IMR-90 (cell line): ENCODE measurements at regions not wholly inside any gene's neighbourhood (a gene's known extent, or its start where the extent isn't known, plus 50 kb on each side); places are given as distances from the start of the nearest gene placed in this dataset.

Experiments
- ATAC-seq: fragments of 200-7000 bp; cut with Tn5 transposase; 2 replicates; pipeline ENCODE4 v1.9.1; 2020; ENCODE audit warnings: low read depth, mild to moderate bottlenecking, moderate library complexity
- BruUV-seq: library from RNA; stranded (reverse); fragments of 400-500 nt; replicated peaks from 2 replicates; lab custom pipeline; 2021; lab: Mats Ljungman, UMichigan
- CTCF ChIA-PET: fragments of 300-600 bp; formaldehyde crosslinking; extraction: SDS; loops from one replicate; lab custom pipeline; 2021; ENCODE audit warnings: antibody characterized with exemption; lab: Yijun Ruan, JAX
- POLR2A ChIA-PET: fragments of 300-600 bp; sonication (Branson Sonifier 250); formaldehyde crosslinking; loops from one replicate; lab custom pipeline; 2022; ENCODE audit warnings: antibody characterized with exemption; ENCODE audit not compliant: unreplicated experiment; lab: Charles Lee
- DNase-seq: peaks from one replicate; pipeline ENCODE4 v3.0.0; 2013
- H2AFZ ChIP-seq: replicated peaks from 2 replicates; pipeline ENCODE3; 2013; ENCODE audit warnings: low read length, mild to moderate bottlenecking; ENCODE audit not compliant: poor library complexity
- H2AK5ac ChIP-seq: 2 replicates; pipeline ENCODE4 v1.6.1; 2013; ENCODE audit warnings: low read depth, low read length, inconsistent platforms
- H2AK9ac ChIP-seq: replicated peaks from 2 replicates; pipeline ENCODE3; 2013; ENCODE audit warnings: mild to moderate bottlenecking, low read depth, low read length, moderate library complexity; ENCODE audit not compliant: poor library complexity
- H2BK120ac ChIP-seq: 2 replicates; pipeline ENCODE4 v1.6.1; 2013; ENCODE audit warnings: low read depth, low read length, inconsistent platforms
- H2BK15ac ChIP-seq: 3 replicates; pipeline ENCODE4 v1.6.1; 2013; ENCODE audit warnings: low read depth, low read length, inconsistent platforms
- H2BK20ac ChIP-seq: 2 replicates; pipeline ENCODE4 v1.6.1; 2013; ENCODE audit warnings: low read depth, mild to moderate bottlenecking, inconsistent platforms, low read length, moderate library complexity
- H2BK5ac ChIP-seq: 2 replicates; pipeline ENCODE4 v1.6.1; 2013; ENCODE audit warnings: mild to moderate bottlenecking, low read depth, low read length, inconsistent platforms; ENCODE audit not compliant: poor library complexity, severe bottlenecking
- H3K14ac ChIP-seq: replicated peaks from 2 replicates; pipeline ENCODE4 v1.6.1; 2013; ENCODE audit warnings: low read depth, low read length, inconsistent platforms
- H3K18ac ChIP-seq: 2 replicates; pipeline ENCODE4 v1.6.1; 2013; ENCODE audit warnings: low read depth, low read length, control low read depth
- H3K23ac ChIP-seq: 2 replicates; pipeline ENCODE4 v1.6.1; 2013; ENCODE audit warnings: low read depth, low read length, inconsistent platforms
- H3K27ac ChIP-seq: 2 replicates; pipeline ENCODE4 v1.5.1; 2013; ENCODE audit warnings: mild to moderate bottlenecking, control low read depth, low read length; ENCODE audit not compliant: insufficient read depth
- H3K27me3 ChIP-seq: 2 replicates; pipeline ENCODE4 v1.6.1; 2013; ENCODE audit warnings: low read length; ENCODE audit not compliant: control insufficient read depth, insufficient read depth
- H3K36me3 ChIP-seq: 2 replicates; pipeline ENCODE4 v1.6.1; 2013; ENCODE audit warnings: low read length, mixed read lengths; ENCODE audit not compliant: control insufficient read depth, insufficient read depth
- H3K4ac ChIP-seq: 2 replicates; pipeline ENCODE4 v1.6.1; 2013; ENCODE audit warnings: low read depth, low read length, inconsistent platforms
- H3K4me1 ChIP-seq: 2 replicates; pipeline ENCODE4 v1.6.1; 2013; ENCODE audit warnings: low read length, mixed read lengths; ENCODE audit not compliant: control insufficient read depth, insufficient read depth
- H3K4me2 ChIP-seq: 2 replicates; pipeline ENCODE4 v1.6.1; 2013; ENCODE audit warnings: low read depth, mild to moderate bottlenecking, control low read depth, low read length, moderate library complexity
- H3K4me3 ChIP-seq: 2 replicates; pipeline ENCODE4 v1.5.1; 2013; ENCODE audit warnings: low read depth, mild to moderate bottlenecking, control low read depth, low read length, moderate library complexity; ENCODE audit not compliant: insufficient read depth
- H3K56ac ChIP-seq: 2 replicates; pipeline ENCODE4 v1.6.1; 2013; ENCODE audit warnings: low read length, inconsistent platforms; ENCODE audit not compliant: insufficient read depth; ENCODE audit errors: extremely low read depth
- H3K79me1 ChIP-seq, 2 experiments: 2 replicates each; pipeline ENCODE4 v1.6.1; 2013; ENCODE audit warnings: low read length in 2 of 2, inconsistent platforms in 1 of 2, low read depth in 1 of 2
- H3K9ac ChIP-seq: 2 replicates; pipeline ENCODE4 v1.6.1; 2013; ENCODE audit warnings: low read depth, low read length, control low read depth
- H3K9me1 ChIP-seq: 2 replicates; pipeline ENCODE4 v1.6.1; 2013; ENCODE audit warnings: low read length, inconsistent platforms; ENCODE audit not compliant: insufficient read depth
- H3K9me3 ChIP-seq: 2 replicates; pipeline ENCODE4 v1.6.1; 2013; ENCODE audit warnings: low read length; ENCODE audit not compliant: control insufficient read depth, insufficient read depth
- H4K20me1 ChIP-seq: 2 replicates; pipeline ENCODE4 v1.6.1; 2013; ENCODE audit warnings: low read length, inconsistent platforms; ENCODE audit not compliant: insufficient read depth
- H4K5ac ChIP-seq: 2 replicates; pipeline ENCODE4 v1.6.1; 2013; ENCODE audit warnings: mild to moderate bottlenecking, low read depth, low read length, control low read depth
- H4K8ac ChIP-seq, 2 experiments: 2 replicates each; pipeline ENCODE4 v1.6.1; 2013; ENCODE audit warnings: low read depth in 2 of 2, low read length in 2 of 2, control low read depth in 1 of 2, inconsistent platforms in 1 of 2
- H4K91ac ChIP-seq: 2 replicates; pipeline ENCODE4 v1.6.1; 2013; ENCODE audit warnings: low read depth, low read length, inconsistent platforms; ENCODE audit not compliant: insufficient read depth
- MAFK ChIP-seq: IDR thresholded peaks from 2 replicates; pipeline ENCODE4 v1.6.1; 2012; ENCODE audit warnings: low read depth, low read length, improper control_type of control experiment
- WGBS, 2 experiments: methylation state at CpG; one replicate each; pipeline versions ENCODE4 v1.1.5 to v1.1.7; 2013; ENCODE audit warnings: missing lambda C conversion rate in 2 of 2; ENCODE audit not compliant: insufficient read length in 1 of 2; ENCODE audit errors: extremely low coverage in 2 of 2; 5-methylcytosine and 5-hydroxymethylcytosine counted together
- dilution Hi-C: fragments of 300-500 bp; cut with HindIII; formaldehyde crosslinking; loops from one replicate; pipeline ENCODE4 v1.14.3; 2018; ENCODE audit warnings: low sequenced_read_pairs; ENCODE audit not compliant: unreplicated experiment
- in situ Hi-C: fragments of 300-500 bp; cut with MboI; formaldehyde crosslinking; loops from 3 replicates; pipeline ENCODE4 v1.14.3; 2019; ENCODE audit warnings: low sequenced_read_pairs, inconsistent platforms, mixed read lengths
- intact Hi-C: fragments of 100-400 bp; cut with micrococcal nuclease; formaldehyde crosslinking; loops from 2 replicates; pipeline ENCODE4 v1.10.0; 2022
- TF ChIP-seq, protein P1 (sequence below): conservative IDR thresholded peaks from 2 replicates; pipeline ENCODE4 v1.5.1; 2012; ENCODE audit warnings: mild to moderate bottlenecking, low read depth, low read length, improper control_type of control experiment

DNA sequence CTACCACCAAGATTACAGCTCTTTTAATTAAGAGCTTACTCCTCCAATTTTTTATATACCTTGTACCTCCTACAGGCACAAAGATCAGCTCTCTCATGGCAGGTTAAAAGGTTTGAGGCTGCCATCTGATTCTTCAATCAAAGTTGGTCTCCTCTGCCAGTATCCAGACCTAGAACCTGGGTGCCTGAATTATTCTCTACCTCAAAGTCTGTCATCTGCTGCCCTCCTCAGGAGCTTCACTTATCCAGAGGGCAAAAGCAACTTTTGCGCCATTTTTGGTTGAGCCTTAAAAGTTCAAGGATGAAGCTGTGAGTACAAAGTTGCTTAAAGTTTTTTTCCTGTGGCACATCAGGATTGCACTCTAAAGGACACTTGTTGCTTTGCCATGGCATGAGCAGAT is 343.7 kb upstream of the PPP1R2C start:
- no peaks in the 10 kb centered on the region for H3K4me1 ChIP-seq
- H4K91ac ChIP-seq = no peak overlapping the region
- intact Hi-C loops (no loop called here), dilution Hi-C loops (no loop called here), in situ Hi-C loops (no loop called here)
- no peak overlapping the region for H2BK120ac ChIP-seq
- H4K8ac ChIP-seq = no peak overlapping the region
- ChIA-PET POLR2A (no interaction called here), CTCF (interaction anchor here (0.7 kb wide), 1 partner anchor 49 kb away, joined by 3 read pairs; no protein-coding TSS in a partner anchor)
- no peak overlapping the region for H4K5ac ChIP-seq
- no peak overlapping the region for H3K14ac ChIP-seq
- TF ChIP-seq, protein P1, sequence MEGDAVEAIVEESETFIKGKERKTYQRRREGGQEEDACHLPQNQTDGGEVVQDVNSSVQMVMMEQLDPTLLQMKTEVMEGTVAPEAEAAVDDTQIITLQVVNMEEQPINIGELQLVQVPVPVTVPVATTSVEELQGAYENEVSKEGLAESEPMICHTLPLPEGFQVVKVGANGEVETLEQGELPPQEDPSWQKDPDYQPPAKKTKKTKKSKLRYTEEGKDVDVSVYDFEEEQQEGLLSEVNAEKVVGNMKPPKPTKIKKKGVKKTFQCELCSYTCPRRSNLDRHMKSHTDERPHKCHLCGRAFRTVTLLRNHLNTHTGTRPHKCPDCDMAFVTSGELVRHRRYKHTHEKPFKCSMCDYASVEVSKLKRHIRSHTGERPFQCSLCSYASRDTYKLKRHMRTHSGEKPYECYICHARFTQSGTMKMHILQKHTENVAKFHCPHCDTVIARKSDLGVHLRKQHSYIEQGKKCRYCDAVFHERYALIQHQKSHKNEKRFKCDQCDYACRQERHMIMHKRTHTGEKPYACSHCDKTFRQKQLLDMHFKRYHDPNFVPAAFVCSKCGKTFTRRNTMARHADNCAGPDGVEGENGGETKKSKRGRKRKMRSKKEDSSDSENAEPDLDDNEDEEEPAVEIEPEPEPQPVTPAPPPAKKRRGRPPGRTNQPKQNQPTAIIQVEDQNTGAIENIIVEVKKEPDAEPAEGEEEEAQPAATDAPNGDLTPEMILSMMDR = 0 out of 2 replicates have a peak, but pooled peaks have one; percentile 2
- TF ChIP-seq MAFK = no peak
- H3K4me3 ChIP-seq = no peak overlapping the region
- no peaks in the 10 kb centered on the region for H3K9me1 ChIP-seq
- BruUV-seq = no TSS peak
- no peaks in the 10 kb centered on the region for H4K20me1 ChIP-seq
- H3K9me3 ChIP-seq = no peaks in the 10 kb centered on the region
- WGBS, 2 experiments = no CpG with 5 or more reads among the region's 1 CpG
- H3K27me3 ChIP-seq = no peaks in the 10 kb centered on the region
- no peak overlapping the region for H2BK15ac ChIP-seq
- no peak for DNase-seq
- H3K23ac ChIP-seq = no peak overlapping the region
- H3K18ac ChIP-seq = no peak overlapping the region
- no peak overlapping the region for H3K56ac ChIP-seq
- no peak overlapping the region for H2BK20ac ChIP-seq
- no peak overlapping the region for H3K9ac ChIP-seq
- H3K36me3 ChIP-seq = no peaks in the 10 kb centered on the region
- H3K79me1 ChIP-seq = no peaks in the 10 kb centered on the region
- H2AK9ac ChIP-seq = no peak overlapping the region
- no peak overlapping the region for H2AFZ ChIP-seq
- no peak overlapping the region for H3K27ac ChIP-seq
- no peak overlapping the region for H3K4me2 ChIP-seq
- H2AK5ac ChIP-seq = no peak overlapping the region
- no peak for ATAC-seq
- no peak overlapping the region for H3K4ac ChIP-seq
- no peak overlapping the region for H2BK5ac ChIP-seq
